ENCODE measurements at regions not wholly inside any gene's neighbourhood (a gene's known extent, or its start where the extent isn't known, plus 50 kb on each side); places are given as distances from the start of the nearest gene placed in this dataset.

GRCh38 chr16:87170310-87170709 is 146.9 kb downstream of the C16orf95 start:
- Histone ChIP-seq H3K9me3 (no peaks in the 10 kb centered on the region), H3K4me3 (no peak overlapping the region), H3K4me1 (ENCODE audit: low read depth) (no peaks in the 10 kb centered on the region), H3K36me3 (ENCODE audit: low read depth) (no peaks in the 10 kb centered on the region)
- ATAC-seq (no peak), DNase-seq (no peak)
- intact Hi-C loops (cut with DNase I, micrococcal nuclease), result no loop called here
- TF ChIP-seq CTCF (IDR thresholded peaks at IDR 0.05), result no peak

GRCh38 chr16:87171723-87172122 is 145.5 kb downstream of the C16orf95 start:
- ATAC-seq (no peak), DNase-seq (no peak)
- no peak for TF ChIP-seq CTCF (IDR thresholded peaks at IDR 0.05)
- H3K4me1 ChIP-seq (ENCODE audit: low read depth), result no peaks in the 10 kb centered on the region
- H3K36me3 ChIP-seq (ENCODE audit: low read depth), result no peaks in the 10 kb centered on the region
- intact Hi-C loops (cut with DNase I, micrococcal nuclease), result no loop called here
- no peak overlapping the region for H3K4me3 ChIP-seq
- H3K9me3 ChIP-seq, result no peaks in the 10 kb centered on the region

- intact Hi-C loops (cut with DNase I, micrococcal nuclease), result no loop called here
- no peak for ATAC-seq
- Histone ChIP-seq H3K4me3 (no peak overlapping the region), H3K9me3 (no peaks in the 10 kb centered on the region), H3K36me3 (ENCODE audit: low read depth) (no peaks in the 10 kb centered on the region), H3K4me1 (ENCODE audit: low read depth) (no peaks in the 10 kb centered on the region)
- no peak for TF ChIP-seq CTCF (IDR thresholded peaks at IDR 0.05)
- no peak for DNase-seq
These were observed 144.6 kb downstream of the C16orf95 start for GRCh38 chr16:87172632-87173031.

GRCh38 chr16:87173294-87173893 is 143.8 kb downstream of the C16orf95 start:
- no peak overlapping the region for H3K4me3 ChIP-seq
- TF ChIP-seq CTCF (IDR thresholded peaks at IDR 0.05), result no peak
- DNase-seq (no peak), ATAC-seq (no peak)
- no peaks in the 10 kb centered on the region for H3K4me1 ChIP-seq (ENCODE audit: low read depth)
- no peaks in the 10 kb centered on the region for H3K36me3 ChIP-seq (ENCODE audit: low read depth)
- intact Hi-C loops (cut with DNase I, micrococcal nuclease), result no loop called here
- no peaks in the 10 kb centered on the region for H3K9me3 ChIP-seq

- intact Hi-C loops (cut with DNase I, micrococcal nuclease), result no loop called here
- H3K36me3 ChIP-seq (ENCODE audit: low read depth), result no peaks in the 10 kb centered on the region
- ATAC-seq, result no peak
- no peak overlapping the region for H3K4me3 ChIP-seq
- no peaks in the 10 kb centered on the region for H3K4me1 ChIP-seq (ENCODE audit: low read depth)
- no peak for TF ChIP-seq CTCF (IDR thresholded peaks at IDR 0.05)
- H3K9me3 ChIP-seq, result no peaks in the 10 kb centered on the region
- DNase-seq, result no peak
These were observed 143.1 kb downstream of the C16orf95 start for GRCh38 chr16:87174061-87174460.

GRCh38 chr16:87176735-87177134 is 140.5 kb downstream of the C16orf95 start:
- ATAC-seq (no peak), DNase-seq (no peak)
- TF ChIP-seq CTCF (IDR thresholded peaks at IDR 0.05), result no peak
- no peaks in the 10 kb centered on the region for H3K4me1 ChIP-seq (ENCODE audit: low read depth)
- no peak overlapping the region for H3K4me3 ChIP-seq
- H3K9me3 ChIP-seq, result no peaks in the 10 kb centered on the region
- intact Hi-C loops (cut with DNase I, micrococcal nuclease), result no loop called here
- H3K36me3 ChIP-seq (ENCODE audit: low read depth), result no peaks in the 10 kb centered on the region

Measured in mucosa of descending colon (tissue), 3 donors.